Lower leg skin (tissue), 4 donors: ENCODE measurements at regions not wholly inside any gene's neighbourhood (a gene's known extent, or its start where the extent isn't known, plus 50 kb on each side); places are given as distances from the start of the nearest gene placed in this dataset.
"Not testable (repeated sequence)": the region's sequence is repeated elsewhere in the genome, so short reads cannot be mapped to it uniquely, and the experiment has no call there.

Experiments
- DNase-seq, 2 donors: peaks; one replicate each; pipeline ENCODE4 v3.0.0-alpha.2; 2019; ENCODE audit warnings: low spot score in 2 of 2
- H3K4me3 ChIP-seq: fragments of 200-600 bp; sonication (generic); 2 replicates; pipeline ENCODE4 v1.5.1; 2017; ENCODE audit warnings: mild to moderate bottlenecking, low read depth; ENCODE audit not compliant: poor library complexity, severe bottlenecking
- CTCF ChIP-seq, 3 donors: fragments of 450-650 bp; IDR thresholded peaks; one replicate each; pipeline ENCODE4 v1.5.1; 2016; ENCODE audit warnings: antibody characterized with exemption in 3 of 3, mild to moderate bottlenecking in 3 of 3, moderate library complexity in 2 of 3
- POLR2A ChIP-seq, 2 donors: fragments of 450-650 bp; IDR thresholded peaks; one replicate each; pipeline ENCODE4 v1.6.1; 2016 to 2017; ENCODE audit warnings: antibody characterized with exemption in 2 of 2, mild to moderate bottlenecking in 1 of 2, moderate library complexity in 1 of 2
- WGBS, 2 donors: methylation state at CpG; one replicate each; pipeline ENCODE4 v1.1.5; 2018; 5-methylcytosine and 5-hydroxymethylcytosine counted together
- intact Hi-C: fragments of 100-400 bp; cut with DNase I; formaldehyde crosslinking; loops from one replicate; pipeline ENCODE4 v1.15.0; 2023; ENCODE audit warnings: low total_unique reads

GRCh38 chr4:3875466-3875865, 109.3 kb downstream of the ADRA2C start:
- H3K4me3 ChIP-seq: no peak overlapping the region
- DNase-seq: peak in 1 of 2 donors; percentile 48
- intact Hi-C loops: no loop called here
- 68 to 75% methylated on average over 4 of the region's 4 CpGs for WGBS, 2 donors
- no peak for TF ChIP-seq CTCF (IDR thresholded peaks at IDR 0.05)
- no peak for TF ChIP-seq POLR2A (IDR thresholded peaks at IDR 0.05)

GRCh38 chr4:3876057-3876845, 110.1 kb downstream of the ADRA2C start:
- WGBS, 2 donors: 59 to 82% methylated on average over 9 to 15 of the region's 24 CpGs
- DNase-seq, intact Hi-C loops, H3K4me3 ChIP-seq: not testable (repeated sequence)

- intact Hi-C loops: no loop called here
- DNase-seq: no peak
- no peak overlapping the region for H3K4me3 ChIP-seq
- TF ChIP-seq POLR2A (IDR thresholded peaks at IDR 0.05) (no peak), CTCF (IDR thresholded peaks at IDR 0.05) (no peak)
Observed at GRCh38 chr4:3877236-3877635, 111.1 kb downstream of the ADRA2C start.

GRCh38 chr4:3877868-3878267, 111.7 kb downstream of the ADRA2C start:
- no peak overlapping the region for H3K4me3 ChIP-seq
- no peak for DNase-seq
- TF ChIP-seq POLR2A (IDR thresholded peaks at IDR 0.05) (no peak), CTCF (IDR thresholded peaks at IDR 0.05) (no peak)
- 86 to 96% methylated on average over 1 of the region's 1 CpG for WGBS, 2 donors
- intact Hi-C loops: no loop called here

- WGBS, 2 donors: 41 to 50% methylated on average over 2 of the region's 2 CpGs
- TF ChIP-seq POLR2A (IDR thresholded peaks at IDR 0.05): no peak
- no peak for TF ChIP-seq CTCF (IDR thresholded peaks at IDR 0.05)
- no peak overlapping the region for H3K4me3 ChIP-seq
- DNase-seq: no peak
- intact Hi-C loops: no loop called here
Observed at GRCh38 chr4:3878678-3879077, 112.5 kb downstream of the ADRA2C start.

GRCh38 chr4:3879681-3880614, 113.8 kb downstream of the ADRA2C start:
- DNase-seq: peak in 1 of 2 donors; percentile 78
- WGBS, 2 donors: 9 to 12% methylated on average over 36 to 40 of the region's 46 CpGs

More at GRCh38 chr4:3879681-3880614, 113.8 kb downstream of the ADRA2C start:
- intact Hi-C loops: no loop called here
- no peak for TF ChIP-seq CTCF (IDR thresholded peaks at IDR 0.05)
- TF ChIP-seq POLR2A (IDR thresholded peaks at IDR 0.05): no peak
- no peak overlapping the region for H3K4me3 ChIP-seq
